ENCODE measurements at regions not wholly inside any gene's neighbourhood (a gene's known extent, or its start where the extent isn't known, plus 50 kb on each side); places are given as distances from the start of the nearest gene placed in this dataset.

GRCh38 chr20:19022118-19022575 is 190.3 kb upstream of the SLC24A3 start:
- TF ChIP-seq SP1 (IDR thresholded peaks at IDR 0.05; ENCODE audit: low read depth) (no peak), EZH2 (IDR thresholded peaks at IDR 0.05) (no peak), EZH2phosphoT487 (IDR thresholded peaks at IDR 0.05; ENCODE audit: borderline replicate concordance) (no peak), RAD21 (IDR thresholded peaks at IDR 0.05; ENCODE audit: low read depth) (no peak), EGR1 (IDR thresholded peaks at IDR 0.05; ENCODE audit: low read depth) (no peak), SRF (IDR thresholded peaks at IDR 0.05; ENCODE audit: low read depth) (no peak), SIN3A (IDR thresholded peaks at IDR 0.05; ENCODE audit: low read depth) (no peak), POLR2A (IDR thresholded peaks at IDR 0.05; ENCODE audit: borderline replicate concordance, extremely low read depth, insufficient read depth, insufficient read length) (no peak), ZNF274 (IDR thresholded peaks at IDR 0.05; ENCODE audit: low read depth, low read length) (no peak), FOSL1 (IDR thresholded peaks at IDR 0.05; ENCODE audit: low read depth) (no peak), ELF1 (IDR thresholded peaks at IDR 0.05; ENCODE audit: borderline replicate concordance, low read depth) (no peak), CEBPB (IDR thresholded peaks at IDR 0.05; ENCODE audit: low read depth) (no peak), CBX3 (IDR thresholded peaks at IDR 0.05; ENCODE audit: low read depth) (no peak), ZFX (IDR thresholded peaks at IDR 0.05) (no peak), MAX (IDR thresholded peaks at IDR 0.05) (no peak), ZBTB33 (IDR thresholded peaks at IDR 0.05; ENCODE audit: extremely low read depth, insufficient replicate concordance, low read length) (no peak)
- Histone ChIP-seq H3K9me3 (ENCODE audit: control insufficient read depth in 1 of 2, insufficient read depth in 1 of 2, low read depth in 1 of 2, low read length in 2 of 2) (no peaks in the 10 kb centered on the region), H3K27ac (ENCODE audit: low read depth, low read length) (no peak overlapping the region), H4K20me1 (ENCODE audit: insufficient read depth) (no peaks in the 10 kb centered on the region), H3K36me3 (ENCODE audit: control insufficient read depth in 1 of 2, insufficient read depth in 2 of 2, low read length in 2 of 2) (no peaks in the 10 kb centered on the region), H3K79me2 (ENCODE audit: insufficient read depth, low read length) (no peaks in the 10 kb centered on the region), H3K27me3 (ENCODE audit: insufficient read depth, low read length) (0 out of 2 replicates have a peak, but pooled peaks cover 4% of the 10 kb centered on the region), H3K4me3 (replicated peaks in 1 of 2; ENCODE audit: low read depth in 1 of 2, low read length in 2 of 2) (no peak overlapping the region), H3K9ac (ENCODE audit: low read length) (no peak overlapping the region), H2AFZ (ENCODE audit: low read depth, low read length, poor library complexity, severe bottlenecking) (no peak overlapping the region), H3K4me1 (ENCODE audit: control insufficient read depth in 1 of 2, insufficient read depth in 2 of 2, low read length in 2 of 2) (no peaks in the 10 kb centered on the region), H3K4me2 (ENCODE audit: low read length) (no peak overlapping the region), H3K9me2 (ENCODE audit: insufficient read depth) (no peaks in the 10 kb centered on the region)
- ATAC-seq (no peak), DNase-seq (ENCODE audit: low read depth, low spot score) (no peak)
- intact Hi-C loops (cut with micrococcal nuclease) = no loop called here
- POLR2A ChIA-PET = no interaction called here
- CTCF ChIA-PET = no interaction called here
- no TSS peak for BruUV-seq (replicated peaks)
- RAD21 ChIA-PET (ENCODE audit: low non-redundant PET in 1 of 2, low total read pairs in 2 of 2, uncharacterized antibody in 2 of 2, unreplicated experiment in 2 of 2) = no interaction called here
